ENCODE measurements at regions not wholly inside any gene's neighbourhood (a gene's known extent, or its start where the extent isn't known, plus 50 kb on each side); places are given as distances from the start of the nearest gene placed in this dataset.

DNA sequence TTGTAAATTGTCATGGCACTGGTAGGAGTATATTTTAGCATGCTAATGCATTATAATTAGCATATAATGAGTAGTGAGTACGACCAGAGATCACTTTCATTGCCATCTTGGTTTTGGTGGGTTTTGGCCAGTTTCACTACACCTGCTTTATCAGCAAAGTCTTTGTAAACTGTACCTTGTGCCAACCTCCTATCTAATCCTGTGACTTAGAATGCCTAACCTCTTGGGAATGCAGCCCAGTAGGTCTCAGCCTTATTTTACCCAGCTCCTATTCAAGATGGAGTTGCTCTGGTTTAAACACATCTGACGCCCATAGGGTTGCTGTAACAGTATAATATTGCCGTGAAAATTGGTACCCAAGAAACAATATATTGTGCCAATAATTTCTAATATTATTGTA lies 159.4 kb downstream of the MAGEB5 start:
- DNase-seq (ENCODE audit: low spot score), result no peak

- DNase-seq (ENCODE audit: low spot score), result no peak
These were observed 157.9 kb downstream of the MAGEB5 start for GRCh38 chrX:26373829-26374228.

DNA sequence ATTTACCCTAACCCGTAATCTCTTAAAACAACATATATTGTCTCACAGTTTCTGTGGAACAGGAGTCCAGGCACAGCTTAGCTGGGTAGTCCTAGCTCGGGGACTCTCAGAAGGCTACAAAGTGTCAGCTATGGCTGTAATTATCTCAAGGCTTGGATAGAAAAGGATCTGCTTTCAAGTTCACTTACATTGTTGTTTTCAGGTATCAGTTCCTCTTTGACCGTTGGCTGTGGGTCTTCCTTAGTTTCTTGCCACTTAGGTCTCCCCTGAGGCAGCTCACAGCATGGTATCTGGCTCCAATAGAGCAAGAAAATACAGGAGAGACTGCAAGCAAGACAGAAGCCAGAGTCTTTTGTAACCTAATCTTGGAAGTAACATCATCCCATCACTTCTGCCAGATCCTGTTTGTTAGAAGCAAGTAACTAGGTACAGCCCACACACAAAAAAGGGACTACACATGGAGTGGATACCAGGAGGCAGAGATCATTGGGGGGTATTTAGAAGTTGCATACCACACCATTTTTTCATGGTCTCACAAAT lies 137.0 kb downstream of the MAGEB5 start:
- DNase-seq (ENCODE audit: low spot score), result no peak

DNA sequence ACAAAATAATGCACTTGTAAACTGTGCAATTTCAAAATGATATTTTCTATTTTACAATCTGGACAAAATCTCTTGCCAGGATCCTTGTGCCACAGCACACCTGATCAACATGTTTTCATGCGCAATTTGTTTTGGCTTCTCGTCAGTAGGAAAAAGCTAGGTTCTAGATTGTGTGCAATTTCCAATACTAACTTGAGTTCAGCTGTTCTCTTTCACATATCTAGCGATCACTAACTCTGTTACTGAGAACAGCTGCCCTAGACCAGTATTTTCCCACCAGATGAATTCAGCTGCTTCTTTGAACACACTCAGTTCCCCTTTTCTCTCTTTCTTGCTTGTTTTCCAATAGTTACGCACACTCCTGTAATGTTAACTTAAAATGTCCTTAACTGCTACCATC lies 131.2 kb downstream of the MAGEB5 start:
- DNase-seq (ENCODE audit: low spot score), result no peak

DNA sequence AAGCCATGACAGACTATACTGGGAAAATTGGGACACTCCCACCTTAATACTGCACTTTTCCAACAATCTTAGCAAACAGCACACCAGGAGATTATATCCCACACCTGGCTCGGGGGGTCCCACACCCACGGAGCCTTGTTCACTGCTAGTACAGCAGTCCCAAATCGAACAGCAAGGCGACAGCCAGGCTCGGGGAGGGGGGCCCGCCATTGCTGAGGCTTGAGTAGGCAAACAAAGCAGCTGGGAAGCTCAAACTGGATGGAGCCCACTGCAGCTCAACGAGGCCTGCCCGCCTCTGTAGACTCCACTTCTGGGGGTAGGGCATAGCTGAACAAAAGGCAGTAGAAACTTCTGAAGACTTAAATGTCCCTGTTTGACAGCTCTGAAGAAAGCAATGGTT lies 118.3 kb downstream of the MAGEB5 start:
- DNase-seq (ENCODE audit: low spot score), result no peak

DNA sequence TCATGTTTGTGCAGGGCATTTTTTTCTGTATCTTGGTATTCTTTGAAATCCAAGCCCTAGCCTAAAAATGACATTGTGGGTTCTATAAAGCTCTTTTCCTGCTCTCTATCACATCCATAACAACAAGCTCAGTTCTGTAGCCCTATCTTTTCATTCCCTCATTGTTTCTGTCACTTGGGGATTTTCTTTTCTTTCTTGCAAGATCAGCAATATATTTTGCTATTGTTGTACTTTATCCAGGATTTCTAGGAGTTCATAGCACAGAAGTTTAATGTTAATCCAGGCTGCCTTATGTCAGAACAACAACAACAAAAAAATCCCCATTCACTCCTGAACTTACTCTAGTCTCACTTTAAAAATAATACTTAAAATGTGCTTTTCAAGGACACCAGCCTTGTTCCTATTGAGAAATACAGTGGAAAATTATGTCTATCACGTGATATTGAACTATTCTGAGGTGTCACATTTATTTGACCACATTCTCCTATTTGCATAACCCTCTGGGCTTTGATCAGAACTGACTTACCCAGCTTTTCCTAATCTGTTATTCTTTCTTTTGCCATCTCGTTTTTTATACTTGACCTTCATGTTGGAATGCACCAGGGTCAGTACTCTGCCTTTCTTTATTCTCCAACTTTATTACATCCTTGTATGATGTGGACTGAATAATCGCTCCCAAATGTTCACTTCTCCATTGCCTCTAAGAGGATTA lies 112.8 kb downstream of the MAGEB5 start:
- no peak for DNase-seq (ENCODE audit: low spot score)

DNA sequence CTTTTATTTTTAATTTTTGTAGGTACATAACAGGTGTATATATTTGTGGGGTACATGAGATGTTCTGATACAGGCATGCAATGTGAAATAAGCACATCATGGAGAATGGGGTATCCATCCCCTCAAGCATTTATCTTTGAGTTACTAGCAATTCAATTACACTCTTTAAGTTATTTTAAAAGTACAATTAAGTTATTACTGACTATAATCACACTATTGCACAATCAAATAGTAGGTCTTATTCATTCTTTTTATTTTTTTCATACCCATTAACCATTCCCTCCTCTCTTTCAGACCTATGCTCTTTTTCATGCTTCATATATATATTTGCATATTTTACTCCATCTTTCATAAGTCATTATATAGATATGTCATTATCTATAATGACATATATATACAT lies 93.3 kb downstream of the MAGEB5 start:
- no peak for DNase-seq (ENCODE audit: low spot score)

- DNase-seq (ENCODE audit: low spot score), result no peak
These were observed 79.5 kb downstream of the MAGEB5 start for GRCh38 chrX:26295425-26295824.

- DNase-seq (ENCODE audit: low spot score), result no peak
These were observed 70.9 kb downstream of the MAGEB5 start for GRCh38 chrX:26286836-26287235.
